ENCODE measurements at regions not wholly inside any gene's neighbourhood (a gene's known extent, or its start where the extent isn't known, plus 50 kb on each side); places are given as distances from the start of the nearest gene placed in this dataset.

DNA sequence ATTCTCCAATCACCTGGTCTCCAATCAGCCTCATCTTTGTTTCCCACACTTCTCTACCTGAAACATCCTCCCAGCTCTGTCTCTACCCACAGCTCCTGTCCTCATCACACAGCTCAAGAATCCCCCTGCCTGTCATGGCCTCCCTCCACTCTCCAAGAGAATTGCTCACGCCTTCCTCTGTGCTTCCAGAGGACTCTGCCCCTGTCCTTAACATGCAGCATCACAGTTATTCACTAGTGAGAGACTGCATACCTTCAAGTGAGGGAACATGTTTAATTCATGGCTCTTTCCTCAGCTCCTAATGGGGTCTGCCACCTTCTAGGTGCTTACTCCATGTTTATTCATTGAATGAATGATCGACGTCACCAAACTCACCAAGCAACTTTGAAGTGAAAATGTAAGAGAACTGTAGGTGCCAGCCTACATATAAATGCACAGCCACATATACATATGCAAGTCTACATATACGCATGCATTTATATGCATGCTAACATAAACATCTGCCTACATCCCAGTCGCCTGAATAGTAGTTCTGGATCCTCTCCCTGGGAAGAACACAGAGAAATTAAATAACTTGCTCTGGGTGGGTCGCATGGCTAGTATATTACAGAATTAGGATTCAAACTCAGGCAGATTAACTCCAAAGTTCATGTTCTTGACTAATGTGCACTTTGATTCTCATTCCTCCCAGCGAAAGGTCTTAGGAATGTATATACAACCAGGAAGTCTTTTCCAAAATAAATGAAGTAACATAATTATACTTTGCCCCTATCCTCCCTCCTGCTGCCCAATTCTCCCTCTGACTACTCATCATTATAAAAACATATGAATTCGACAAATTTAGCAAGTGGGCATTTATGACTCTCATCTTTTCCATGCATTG, 295.6 kb downstream of the MAFB start:
- no peaks in the 10 kb centered on the region for H3K79me2 ChIP-seq (ENCODE audit: insufficient read depth, low read length)
- no peaks in the 10 kb centered on the region for H3K36me3 Mint-ChIP-seq
- intact Hi-C loops (cut with micrococcal nuclease), result no loop called here
- no peak overlapping the region for H3K4me3 Mint-ChIP-seq
- no CpG with 5 or more reads among the region's 8 CpGs for WGBS (ENCODE audit: insufficient coverage)
- no peak overlapping the region for H3K9ac ChIP-seq (ENCODE audit: insufficient read depth, low read length, poor library complexity, severe bottlenecking)
- H3K27me3 Mint-ChIP-seq (ENCODE audit: low read depth in 3 of 3), result peaks cover 6 to 17% (median 8%) of the 10 kb centered on the region in 3 donors
- H3K4me3 ChIP-seq (replicated peaks in 1 of 3; ENCODE audit: low read depth in 2 of 3, low read length in 3 of 3), result no peak overlapping the region
- H3K9me3 ChIP-seq (replicated peaks in 1 of 2; ENCODE audit: control insufficient read depth in 1 of 2, insufficient read depth in 1 of 2, low read length in 2 of 2), result no peaks in the 10 kb centered on the region
- TF ChIP-seq, protein P1, sequence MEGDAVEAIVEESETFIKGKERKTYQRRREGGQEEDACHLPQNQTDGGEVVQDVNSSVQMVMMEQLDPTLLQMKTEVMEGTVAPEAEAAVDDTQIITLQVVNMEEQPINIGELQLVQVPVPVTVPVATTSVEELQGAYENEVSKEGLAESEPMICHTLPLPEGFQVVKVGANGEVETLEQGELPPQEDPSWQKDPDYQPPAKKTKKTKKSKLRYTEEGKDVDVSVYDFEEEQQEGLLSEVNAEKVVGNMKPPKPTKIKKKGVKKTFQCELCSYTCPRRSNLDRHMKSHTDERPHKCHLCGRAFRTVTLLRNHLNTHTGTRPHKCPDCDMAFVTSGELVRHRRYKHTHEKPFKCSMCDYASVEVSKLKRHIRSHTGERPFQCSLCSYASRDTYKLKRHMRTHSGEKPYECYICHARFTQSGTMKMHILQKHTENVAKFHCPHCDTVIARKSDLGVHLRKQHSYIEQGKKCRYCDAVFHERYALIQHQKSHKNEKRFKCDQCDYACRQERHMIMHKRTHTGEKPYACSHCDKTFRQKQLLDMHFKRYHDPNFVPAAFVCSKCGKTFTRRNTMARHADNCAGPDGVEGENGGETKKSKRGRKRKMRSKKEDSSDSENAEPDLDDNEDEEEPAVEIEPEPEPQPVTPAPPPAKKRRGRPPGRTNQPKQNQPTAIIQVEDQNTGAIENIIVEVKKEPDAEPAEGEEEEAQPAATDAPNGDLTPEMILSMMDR (IDR thresholded peaks at IDR 0.05), result no peak
- no peak overlapping the region for H3K27ac Mint-ChIP-seq
- H3K27me3 ChIP-seq (ENCODE audit: control insufficient read depth in 2 of 2, insufficient read depth in 2 of 2, low read length in 2 of 2), result peaks cover 9 to 10% of the 10 kb centered on the region in 2 donors
- H2AFZ ChIP-seq (ENCODE audit: insufficient read depth, low read depth, low read length, poor library complexity, severe bottlenecking), result no peak overlapping the region
- H4K20me1 ChIP-seq (ENCODE audit: insufficient read depth, low read length), result no peaks in the 10 kb centered on the region
- no peaks in the 10 kb centered on the region for H3K36me3 ChIP-seq (replicated peaks in 1 of 2; ENCODE audit: control insufficient read depth in 1 of 2, insufficient read depth in 2 of 2, low read length in 2 of 2)
- H3K4me1 ChIP-seq (ENCODE audit: control insufficient read depth in 1 of 2, insufficient read depth in 2 of 2, low read length in 2 of 2), result peaks cover 15 to 21% of the 10 kb centered on the region in 2 donors
- H3K9me3 Mint-ChIP-seq, result peaks cover 0 to 5% (median 4%) of the 10 kb centered on the region in 7 donors
- H3K4me2 ChIP-seq (replicated peaks; ENCODE audit: extremely low read depth, low read length, poor library complexity, severe bottlenecking), result no peak overlapping the region
- H3K27ac ChIP-seq (ENCODE audit: low read depth in 1 of 2, low read length in 2 of 2), result no peak overlapping the region
- peaks cover 3% of the 10 kb centered on the region for H3K4me1 Mint-ChIP-seq
- DNase-seq, result no peak

DNA sequence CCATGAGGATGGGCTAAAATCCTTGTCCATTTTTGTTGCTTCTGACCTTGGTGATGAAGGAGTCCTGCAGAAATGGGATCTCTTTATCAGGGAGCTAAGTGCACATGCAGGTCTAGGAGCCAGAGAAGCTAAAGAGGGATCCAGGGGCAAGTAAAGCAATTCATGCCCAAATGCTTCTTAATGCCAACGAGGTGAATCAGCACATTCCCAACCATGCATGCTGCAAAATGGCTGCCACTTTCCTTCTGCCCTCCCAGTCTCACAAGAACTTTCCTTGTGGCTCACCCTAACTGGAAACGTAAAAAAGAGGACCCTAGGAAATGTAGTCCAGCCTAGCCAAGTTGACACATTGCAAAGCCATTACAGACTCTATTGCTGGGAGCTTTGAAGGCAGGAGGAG, 298.4 kb downstream of the MAFB start:
- H3K79me2 ChIP-seq (ENCODE audit: insufficient read depth, low read length), result no peaks in the 10 kb centered on the region
- no peak overlapping the region for H3K9ac ChIP-seq (ENCODE audit: insufficient read depth, low read length, poor library complexity, severe bottlenecking)
- peak overlapping the region; percentile 24 for H3K4me2 ChIP-seq (replicated peaks; ENCODE audit: extremely low read depth, low read length, poor library complexity, severe bottlenecking)
- Mint-ChIP-seq H3K27me3 (ENCODE audit: low read depth in 3 of 3) (peaks cover 4 to 8% (median 4%) of the 10 kb centered on the region in 3 donors), H3K36me3 (no peaks in the 10 kb centered on the region), H3K4me1 (peaks cover 3% of the 10 kb centered on the region), H3K9me3 (peaks cover 7 to 18% (median 11%) of the 10 kb centered on the region in 7 donors), H3K27ac (no peak overlapping the region), H3K4me3 (no peak overlapping the region)
- H3K4me3 ChIP-seq (replicated peaks in 1 of 3; ENCODE audit: low read depth in 2 of 3, low read length in 3 of 3), result no peak overlapping the region
- intact Hi-C loops (cut with micrococcal nuclease), result no loop called here
- H2AFZ ChIP-seq (ENCODE audit: insufficient read depth, low read depth, low read length, poor library complexity, severe bottlenecking), result peak overlapping the region; percentile 7
- WGBS (ENCODE audit: insufficient coverage), result 44% methylated on average over 1 of the region's 2 CpGs
- peaks cover 7 to 9% of the 10 kb centered on the region in 2 donors for H3K9me3 ChIP-seq (replicated peaks in 1 of 2; ENCODE audit: control insufficient read depth in 1 of 2, insufficient read depth in 1 of 2, low read length in 2 of 2)
- H3K36me3 ChIP-seq (replicated peaks in 1 of 2; ENCODE audit: control insufficient read depth in 1 of 2, insufficient read depth in 2 of 2, low read length in 2 of 2), result no peaks in the 10 kb centered on the region
- TF ChIP-seq, protein P1 (IDR thresholded peaks at IDR 0.05), result no peak
- no peaks in the 10 kb centered on the region for H4K20me1 ChIP-seq (ENCODE audit: insufficient read depth, low read length)
- DNase-seq, result no peak
- peaks cover 3 to 7% of the 10 kb centered on the region in 2 donors for H3K27me3 ChIP-seq (ENCODE audit: control insufficient read depth in 2 of 2, insufficient read depth in 2 of 2, low read length in 2 of 2)
- H3K4me1 ChIP-seq (ENCODE audit: control insufficient read depth in 1 of 2, insufficient read depth in 2 of 2, low read length in 2 of 2), result peaks cover 15 to 21% of the 10 kb centered on the region in 2 donors
- H3K27ac ChIP-seq (ENCODE audit: low read depth in 1 of 2, low read length in 2 of 2), result no peak overlapping the region
